GM19023 (cell line): ENCODE measurements at regions not wholly inside any gene's neighbourhood (a gene's known extent, or its start where the extent isn't known, plus 50 kb on each side); places are given as distances from the start of the nearest gene placed in this dataset.

Source experiments
- ATAC-seq: cut with Tn5 transposase; IDR thresholded peaks from one replicate; pipeline ENCODE4 v1.9.1; 2021; ENCODE audit warnings: mild to moderate bottlenecking, moderate library complexity; ENCODE audit not compliant: unreplicated experiment

GRCh38 chr4:10998846-10999245 lies 314.3 kb upstream of the CLNK start:
- no peak for ATAC-seq

- no peak for ATAC-seq
These were observed 300.2 kb upstream of the CLNK start for GRCh38 chr4:10984815-10985214.

GRCh38 chr4:10983885-10984640 lies 299.5 kb upstream of the CLNK start:
- ATAC-seq = no peak

- ATAC-seq = peak; percentile 81
These were observed 298.7 kb upstream of the CLNK start for GRCh38 chr4:10983268-10983667.

- ATAC-seq = no peak
These were observed 297.7 kb upstream of the CLNK start for GRCh38 chr4:10982305-10982704.

GRCh38 chr4:10981576-10981975 lies 297.0 kb upstream of the CLNK start:
- no peak for ATAC-seq

GRCh38 chr4:10981096-10981495 lies 296.5 kb upstream of the CLNK start:
- ATAC-seq = no peak

- no peak for ATAC-seq
These were observed 294.5 kb upstream of the CLNK start for GRCh38 chr4:10979032-10979431.

GRCh38 chr4:10977534-10977933 lies 293.0 kb upstream of the CLNK start:
- peak; percentile 69 for ATAC-seq

- ATAC-seq = no peak
These were observed 289.8 kb upstream of the CLNK start for GRCh38 chr4:10974371-10974770.

GRCh38 chr4:10973686-10974085 lies 289.1 kb upstream of the CLNK start:
- ATAC-seq = no peak

- no peak for ATAC-seq
These were observed 287.3 kb upstream of the CLNK start for GRCh38 chr4:10971800-10972401.

- ATAC-seq = no peak
These were observed 280.6 kb upstream of the CLNK start for GRCh38 chr4:10965196-10965595.

- ATAC-seq = no peak
These were observed 279.6 kb upstream of the CLNK start for GRCh38 chr4:10963958-10964703.

GRCh38 chr4:10963241-10963640 lies 278.7 kb upstream of the CLNK start:
- ATAC-seq = no peak

GRCh38 chr4:10962246-10962645 lies 277.7 kb upstream of the CLNK start:
- ATAC-seq = no peak

GRCh38 chr4:10960389-10960788 lies 275.8 kb upstream of the CLNK start:
- ATAC-seq = no peak

- ATAC-seq = no peak
These were observed 275.0 kb upstream of the CLNK start for GRCh38 chr4:10959586-10959985.

- no peak for ATAC-seq
These were observed 273.8 kb upstream of the CLNK start for GRCh38 chr4:10958226-10958856.

- ATAC-seq = no peak
These were observed 266.7 kb upstream of the CLNK start for GRCh38 chr4:10951306-10951705.

GRCh38 chr4:10949039-10949733 lies 264.6 kb upstream of the CLNK start:
- ATAC-seq = no peak
